ENCODE measurements at regions not wholly inside any gene's neighbourhood (a gene's known extent, or its start where the extent isn't known, plus 50 kb on each side); places are given as distances from the start of the nearest gene placed in this dataset.
"Not testable (repeated sequence)": the region's sequence is repeated elsewhere in the genome, so short reads cannot be mapped to it uniquely, and the experiment has no call there.

DNA sequence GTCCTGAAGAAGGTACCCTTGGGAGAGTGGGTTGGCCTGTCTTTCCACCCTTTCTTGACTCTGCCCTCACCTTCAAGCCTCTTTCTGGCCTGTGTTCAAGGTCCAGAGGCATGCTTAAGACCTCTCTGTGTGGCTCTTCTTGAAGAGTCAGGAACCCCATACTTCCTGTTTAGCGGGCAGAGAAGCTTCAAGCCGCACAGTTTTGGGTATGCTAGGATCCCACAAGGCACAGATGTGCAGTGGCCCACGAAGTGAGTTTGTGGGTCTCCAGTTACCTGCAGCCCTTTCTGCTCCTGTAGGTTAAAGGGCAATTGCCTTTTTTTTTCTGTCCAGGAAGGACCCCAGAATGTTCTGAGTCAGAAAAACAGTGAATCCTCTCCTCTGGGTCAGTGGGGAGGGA, 87.4 kb upstream of the FCGR1A start:
- H3F3A ChIP-seq (ENCODE audit: low read length, unreplicated experiment); H3K79me2 ChIP-seq (ENCODE audit: low read length); CTCF ChIA-PET; H4K20me1 ChIP-seq (ENCODE audit: low read length); DNase-seq; H2AFZ ChIP-seq (ENCODE audit: low read length); H3K9me2 ChIP-seq (replicated peaks; ENCODE audit: low read length); H3K27ac ChIP-seq (ENCODE audit: low read length); H3K4me2 ChIP-seq (ENCODE audit: low read length); H3K27me3 ChIP-seq (ENCODE audit: low read length); intact Hi-C loops (cut with micrococcal nuclease); BruUV-seq (replicated peaks); POLR2A ChIA-PET (ENCODE audit: unreplicated experiment); H3K9ac ChIP-seq (ENCODE audit: low read length); ATAC-seq; H3K4me1 ChIP-seq (ENCODE audit: insufficient read depth, low read length); H3K4me3 ChIP-seq (ENCODE audit: low read length); H3K9me3 ChIP-seq (ENCODE audit: low read length); H3K36me3 ChIP-seq (ENCODE audit: low read depth, low read length): not testable (repeated sequence)

DNA sequence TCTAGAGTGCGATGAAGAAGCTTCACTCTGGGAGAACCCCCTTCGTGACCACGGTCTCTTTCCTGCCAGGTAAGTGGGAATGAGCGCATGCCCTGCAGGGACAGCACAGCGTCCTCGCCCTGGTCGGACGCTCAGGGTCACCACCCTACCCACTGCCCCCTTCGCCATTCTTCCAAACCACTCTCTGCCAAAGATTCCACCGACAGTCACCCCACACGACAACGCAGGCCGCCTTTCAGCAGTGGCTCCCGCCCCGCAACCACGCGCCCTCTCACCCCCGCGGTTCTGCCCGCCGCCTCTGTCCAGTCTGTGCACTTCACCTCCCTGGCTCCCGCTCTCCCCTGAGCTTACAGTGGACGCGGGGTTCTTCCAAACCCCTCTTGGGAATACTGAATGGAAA, 82.3 kb upstream of the FCGR1A start:
- H3K4me1 ChIP-seq (ENCODE audit: insufficient read depth, low read length); BruUV-seq (replicated peaks); H3K9me3 ChIP-seq (ENCODE audit: low read length); H4K20me1 ChIP-seq (ENCODE audit: low read length); ATAC-seq; H3F3A ChIP-seq (ENCODE audit: low read length, unreplicated experiment); H3K27me3 ChIP-seq (ENCODE audit: low read length); POLR2A ChIA-PET (ENCODE audit: unreplicated experiment); DNase-seq; H3K9ac ChIP-seq (ENCODE audit: low read length); intact Hi-C loops (cut with micrococcal nuclease); H3K4me3 ChIP-seq (ENCODE audit: low read length); H3K9me2 ChIP-seq (replicated peaks; ENCODE audit: low read length); H2AFZ ChIP-seq (ENCODE audit: low read length); H3K4me2 ChIP-seq (ENCODE audit: low read length); CTCF ChIA-PET; H3K79me2 ChIP-seq (ENCODE audit: low read length); H3K27ac ChIP-seq (ENCODE audit: low read length); H3K36me3 ChIP-seq (ENCODE audit: low read depth, low read length): not testable (repeated sequence)

DNA sequence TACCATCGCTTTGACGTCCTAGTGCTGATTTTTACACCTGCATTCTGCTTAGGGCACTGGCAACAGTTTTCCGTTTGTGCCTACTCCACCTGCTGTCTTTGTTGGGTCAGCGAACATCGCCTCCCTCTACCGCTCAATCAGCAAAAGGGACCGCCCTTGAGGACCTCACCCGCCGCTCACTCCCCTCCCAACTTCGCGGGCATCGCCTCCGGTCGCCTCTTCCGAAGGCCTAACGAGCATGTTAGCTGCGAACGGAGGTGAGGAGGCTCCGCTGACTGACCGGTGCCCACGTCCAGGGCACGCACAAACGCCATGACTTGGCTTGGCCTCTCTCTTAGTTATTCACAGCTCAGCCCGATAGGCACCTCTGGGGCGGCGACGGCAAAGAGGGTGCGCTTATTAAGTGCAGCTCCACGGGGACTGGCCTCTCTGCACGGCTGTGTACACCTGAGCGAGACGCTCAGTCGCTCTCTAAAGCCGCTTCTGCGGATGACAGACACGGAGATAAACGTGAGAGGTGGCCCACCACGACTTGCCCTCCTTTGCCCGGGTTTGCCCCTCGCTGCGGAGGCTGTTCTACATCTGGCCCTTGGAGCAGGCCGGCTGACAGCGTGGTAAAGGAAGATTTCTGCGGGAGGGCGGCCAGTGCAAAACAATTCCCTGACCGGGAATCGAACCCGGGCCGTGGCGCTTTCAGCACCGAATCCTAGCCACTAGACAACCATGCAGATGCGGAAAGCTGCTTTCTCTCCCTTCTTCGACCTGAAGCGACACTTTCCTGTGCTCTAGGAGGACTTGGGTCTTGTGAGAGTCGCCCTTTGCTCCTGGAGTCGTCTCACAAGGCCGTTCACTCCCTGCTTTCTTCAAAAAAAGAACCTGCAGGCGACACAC, 81.6 kb upstream of the FCGR1A start:
- H3K4me2 ChIP-seq (ENCODE audit: low read length); DNase-seq; H2AFZ ChIP-seq (ENCODE audit: low read length): not testable (repeated sequence)

DNA sequence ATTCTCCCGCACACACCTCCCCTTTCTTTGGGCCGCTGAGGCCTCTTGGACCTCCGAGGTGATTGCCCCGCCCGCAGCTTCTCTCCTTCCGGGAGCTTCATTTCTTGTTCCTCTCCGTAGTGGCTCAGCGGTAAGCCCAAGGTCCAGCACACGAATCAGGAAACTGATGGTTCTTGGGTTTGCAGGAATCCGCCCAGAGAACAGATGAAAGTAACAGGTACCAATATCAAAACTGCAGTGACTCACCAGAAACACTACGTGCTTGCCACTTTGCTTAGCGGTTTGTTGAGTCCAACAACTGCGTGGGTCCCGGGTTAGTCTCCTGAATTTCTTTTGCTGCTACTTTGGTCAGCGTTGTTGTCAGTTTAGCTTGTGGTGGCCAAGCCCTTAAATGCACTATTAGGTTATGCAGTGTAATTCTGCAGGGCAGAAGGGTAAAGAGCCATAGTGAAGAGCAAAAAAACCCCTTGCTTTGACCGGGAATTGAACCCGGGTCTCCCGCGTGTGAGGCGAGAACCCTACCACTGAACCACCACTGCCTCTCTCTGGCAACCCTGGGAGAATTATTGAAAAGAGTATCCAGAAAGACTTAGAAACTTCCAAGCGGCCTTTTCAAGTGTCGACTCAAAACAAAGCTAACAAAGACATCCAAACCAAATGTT, 74.2 kb upstream of the FCGR1A start:
- H3K4me2 ChIP-seq (ENCODE audit: low read length), result not testable (repeated sequence)

More for the DNA sequence above, 81.6 kb upstream of the FCGR1A start:
- H3K4me3 ChIP-seq (ENCODE audit: low read length); ATAC-seq; H3K9me2 ChIP-seq (replicated peaks; ENCODE audit: low read length); POLR2A ChIA-PET (ENCODE audit: unreplicated experiment); BruUV-seq (replicated peaks); intact Hi-C loops (cut with micrococcal nuclease); H3K9ac ChIP-seq (ENCODE audit: low read length); H3K36me3 ChIP-seq (ENCODE audit: low read depth, low read length); H3K27me3 ChIP-seq (ENCODE audit: low read length); H3K79me2 ChIP-seq (ENCODE audit: low read length); H3K27ac ChIP-seq (ENCODE audit: low read length); H4K20me1 ChIP-seq (ENCODE audit: low read length); H3F3A ChIP-seq (ENCODE audit: low read length, unreplicated experiment); CTCF ChIA-PET; H3K9me3 ChIP-seq (ENCODE audit: low read length); H3K4me1 ChIP-seq (ENCODE audit: insufficient read depth, low read length): not testable (repeated sequence)

DNA sequence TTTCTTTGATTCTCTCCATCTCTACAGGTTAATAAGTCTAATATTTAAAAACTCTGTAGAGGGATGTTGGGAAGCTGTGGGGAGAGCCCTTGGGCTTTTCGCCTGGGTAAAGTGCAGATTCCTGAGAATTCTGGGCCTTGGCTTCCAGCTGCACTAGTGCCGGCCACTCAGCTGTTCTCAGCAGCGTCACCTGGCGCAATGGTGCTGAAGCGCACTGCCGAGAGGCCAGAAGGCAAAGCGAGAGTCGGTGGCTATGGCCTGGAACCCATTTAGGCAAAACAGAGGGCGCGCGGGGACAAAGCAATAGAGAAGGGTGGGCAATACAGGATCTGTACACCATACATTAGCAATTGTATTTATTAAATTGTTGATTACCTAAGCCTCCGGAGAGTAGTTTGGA, 70.8 kb upstream of the FCGR1A start:
- H3K27ac ChIP-seq (ENCODE audit: low read length); H3K36me3 ChIP-seq (ENCODE audit: low read depth, low read length); ATAC-seq; H3K27me3 ChIP-seq (ENCODE audit: low read length); DNase-seq; POLR2A ChIA-PET (ENCODE audit: unreplicated experiment); H4K20me1 ChIP-seq (ENCODE audit: low read length); H3F3A ChIP-seq (ENCODE audit: low read length, unreplicated experiment); H3K9me3 ChIP-seq (ENCODE audit: low read length); H3K9ac ChIP-seq (ENCODE audit: low read length); H3K4me1 ChIP-seq (ENCODE audit: insufficient read depth, low read length); H3K9me2 ChIP-seq (replicated peaks; ENCODE audit: low read length); intact Hi-C loops (cut with micrococcal nuclease); H3K79me2 ChIP-seq (ENCODE audit: low read length); H3K4me2 ChIP-seq (ENCODE audit: low read length); H3K4me3 ChIP-seq (ENCODE audit: low read length); CTCF ChIA-PET; BruUV-seq (replicated peaks); H2AFZ ChIP-seq (ENCODE audit: low read length): not testable (repeated sequence)

More for the DNA sequence above, 74.2 kb upstream of the FCGR1A start:
- peak; percentile 98 for ATAC-seq
- H3K9me3 ChIP-seq (ENCODE audit: low read length); H3K79me2 ChIP-seq (ENCODE audit: low read length); CTCF ChIA-PET; H3K4me1 ChIP-seq (ENCODE audit: insufficient read depth, low read length); POLR2A ChIA-PET (ENCODE audit: unreplicated experiment); H3K27me3 ChIP-seq (ENCODE audit: low read length); H3F3A ChIP-seq (ENCODE audit: low read length, unreplicated experiment); H3K36me3 ChIP-seq (ENCODE audit: low read depth, low read length); H2AFZ ChIP-seq (ENCODE audit: low read length); H3K9me2 ChIP-seq (replicated peaks; ENCODE audit: low read length); H3K27ac ChIP-seq (ENCODE audit: low read length); H3K9ac ChIP-seq (ENCODE audit: low read length); H3K4me3 ChIP-seq (ENCODE audit: low read length); intact Hi-C loops (cut with micrococcal nuclease); H4K20me1 ChIP-seq (ENCODE audit: low read length): not testable (repeated sequence)
- BruUV-seq (replicated peaks), result TSS peak; percentile 100
- peak; percentile 81 for DNase-seq

DNA sequence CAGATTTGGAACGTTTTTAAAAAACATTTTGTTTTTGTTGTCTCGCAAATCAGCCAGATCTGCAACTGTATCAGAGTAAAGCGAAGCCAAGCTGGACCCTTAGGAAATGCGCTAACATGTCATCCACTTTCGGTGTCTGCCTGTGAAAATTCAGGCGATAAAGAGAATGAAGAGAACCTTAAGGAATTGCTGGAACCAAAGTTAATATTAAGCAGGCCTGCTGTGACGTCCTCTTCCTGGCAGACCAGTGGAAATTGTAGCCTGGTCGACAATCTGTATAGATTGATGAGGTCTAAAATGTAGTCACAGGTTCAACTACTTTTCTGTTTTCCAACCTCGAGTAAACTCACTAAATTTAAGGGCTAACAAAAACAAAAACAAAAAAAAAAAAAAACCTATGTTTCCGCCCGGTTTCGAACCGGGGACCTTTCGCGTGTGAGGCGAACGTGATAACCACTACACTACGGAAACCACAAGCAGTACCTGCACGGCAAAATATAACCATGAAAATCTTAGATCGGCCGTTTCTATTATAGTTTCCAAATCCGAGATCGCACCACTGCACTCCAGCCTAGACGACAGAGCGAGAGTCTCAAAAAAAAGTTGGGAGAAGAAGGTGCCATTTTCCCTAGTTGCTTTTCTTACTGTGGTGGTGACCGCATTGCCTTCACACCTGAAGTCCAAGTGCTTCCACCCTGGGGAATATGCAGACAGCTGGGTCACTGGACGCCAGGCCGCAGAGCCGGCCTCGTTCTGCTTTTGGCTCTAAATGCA, 70.2 kb upstream of the FCGR1A start:
- ATAC-seq; H3K9ac ChIP-seq (ENCODE audit: low read length); H3K36me3 ChIP-seq (ENCODE audit: low read depth, low read length); H3K79me2 ChIP-seq (ENCODE audit: low read length); H2AFZ ChIP-seq (ENCODE audit: low read length); H3K27ac ChIP-seq (ENCODE audit: low read length); POLR2A ChIA-PET (ENCODE audit: unreplicated experiment); H3K9me3 ChIP-seq (ENCODE audit: low read length); CTCF ChIA-PET; H3K9me2 ChIP-seq (replicated peaks; ENCODE audit: low read length); H3K4me3 ChIP-seq (ENCODE audit: low read length); H3K27me3 ChIP-seq (ENCODE audit: low read length); H3F3A ChIP-seq (ENCODE audit: low read length, unreplicated experiment); intact Hi-C loops (cut with micrococcal nuclease); BruUV-seq (replicated peaks); H3K4me1 ChIP-seq (ENCODE audit: insufficient read depth, low read length); H4K20me1 ChIP-seq (ENCODE audit: low read length): not testable (repeated sequence)
- DNase-seq, result peak; percentile 87
- peak overlapping the region; percentile 64 for H3K4me2 ChIP-seq (ENCODE audit: low read length)
